Loucy (cell line): ENCODE measurements at regions not wholly inside any gene's neighbourhood (a gene's known extent, or its start where the extent isn't known, plus 50 kb on each side); places are given as distances from the start of the nearest gene placed in this dataset.

ENCODE experiments used
- H2AFZ ChIP-seq: fragments of 200-600 bp; sonication (generic); 2 replicates; pipeline ENCODE4 v1.6.0; 2016; ENCODE audit warnings: antibody characterized with exemption, mild to moderate bottlenecking, low read length, moderate library complexity
- H3F3A ChIP-seq: fragments of 200-600 bp; 2 replicates; pipeline ENCODE4 v1.6.0; 2016; ENCODE audit warnings: antibody characterized with exemption, low read depth, mild to moderate bottlenecking
- H3K27me3 ChIP-seq: fragments of 200-600 bp; sonication (generic); 2 replicates; pipeline ENCODE4 v1.6.1; 2014; ENCODE audit warnings: low read length, mild to moderate bottlenecking; ENCODE audit not compliant: insufficient read depth, poor library complexity, severe bottlenecking
- H3K36me3 ChIP-seq: fragments of 200-600 bp; sonication (generic); 2 replicates; pipeline ENCODE4 v1.6.1; 2016; ENCODE audit warnings: low read length; ENCODE audit not compliant: insufficient read depth
- H3K4me1 ChIP-seq: fragments of 200-600 bp; sonication (generic); 2 replicates; pipeline ENCODE4 v1.5.1; 2014; ENCODE audit warnings: low read length, mild to moderate bottlenecking; ENCODE audit not compliant: insufficient read depth, poor library complexity, severe bottlenecking
- H3K4me2 ChIP-seq: fragments of 200-600 bp; sonication (generic); 2 replicates; pipeline ENCODE4 v1.6.0; 2014; ENCODE audit warnings: antibody characterized with exemption, low read length, low read depth, mild to moderate bottlenecking; ENCODE audit not compliant: poor library complexity, severe bottlenecking
- H3K4me3 ChIP-seq: fragments of 200-600 bp; sonication (generic); 2 replicates; pipeline ENCODE4 v1.5.1; 2014; ENCODE audit warnings: low read length, mild to moderate bottlenecking, mixed read lengths; ENCODE audit not compliant: poor library complexity, severe bottlenecking
- H3K79me2 ChIP-seq: fragments of 200-600 bp; sonication (generic); 2 replicates; pipeline ENCODE4 v1.6.1; 2014; ENCODE audit warnings: low read length; ENCODE audit not compliant: insufficient read depth
- H3K9ac ChIP-seq: fragments of 200-600 bp; sonication (generic); 2 replicates; pipeline ENCODE4 v1.6.0; 2014; ENCODE audit warnings: mild to moderate bottlenecking, low read depth, low read length, moderate library complexity; ENCODE audit not compliant: poor library complexity, severe bottlenecking
- H3K9me2 ChIP-seq: fragments of 200-600 bp; sonication (generic); replicated peaks from 2 replicates; pipeline ENCODE4 v1.6.1; 2016; ENCODE audit warnings: low read depth, low read length, mixed read lengths
- H3K9me3 ChIP-seq: fragments of 200-600 bp; sonication (generic); 2 replicates; pipeline ENCODE4 v1.6.1; 2014; ENCODE audit warnings: mild to moderate bottlenecking, antibody characterized with exemption, low read length, low read depth; ENCODE audit not compliant: insufficient read depth
- H4K20me1 ChIP-seq: fragments of 200-600 bp; sonication (generic); 2 replicates; pipeline ENCODE4 v1.6.0; 2014; ENCODE audit warnings: antibody characterized with exemption, low read length, mild to moderate bottlenecking; ENCODE audit not compliant: insufficient read depth, poor library complexity, severe bottlenecking
- EZH2phosphoT487 ChIP-seq: fragments of 200-600 bp; IDR thresholded peaks from 2 replicates; pipeline ENCODE4 v1.6.1; 2018; ENCODE audit warnings: antibody characterized with exemption, mild to moderate bottlenecking, moderate library complexity, borderline replicate concordance
- TF ChIP-seq, protein P1 (sequence below): fragments of 200-600 bp; sonication (generic); conservative IDR thresholded peaks from 2 replicates; pipeline ENCODE4 v1.5.1; 2014; ENCODE audit warnings: mild to moderate bottlenecking, antibody characterized with exemption, low read length

DNA sequence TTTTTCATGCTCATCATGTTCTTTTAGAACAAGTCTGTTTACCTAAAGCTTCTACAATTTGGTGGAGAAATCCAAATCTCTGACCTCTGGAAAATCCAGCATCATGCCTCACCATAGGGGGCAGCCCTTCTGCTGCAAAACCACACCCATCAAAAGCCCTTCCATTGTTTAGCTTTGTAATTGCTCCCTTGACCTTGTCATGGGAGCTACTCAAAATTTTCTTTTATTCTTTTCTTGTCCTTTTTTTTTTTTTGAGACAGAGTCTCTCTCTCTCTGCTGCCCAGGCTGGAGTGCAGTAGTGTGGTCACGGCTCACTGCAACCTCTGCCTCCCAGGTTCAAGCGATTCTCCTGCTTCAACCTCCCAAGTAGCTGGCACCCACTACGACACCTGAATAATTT is 234.4 kb downstream of the NEBL start:
- H3K36me3 ChIP-seq: no peaks in the 10 kb centered on the region
- H3K9me3 ChIP-seq: no peaks in the 10 kb centered on the region
- no peak overlapping the region for H2AFZ ChIP-seq
- no peaks in the 10 kb centered on the region for H4K20me1 ChIP-seq
- H3F3A ChIP-seq: no peaks in the 10 kb centered on the region
- no peaks in the 10 kb centered on the region for H3K79me2 ChIP-seq
- no peaks in the 10 kb centered on the region for H3K9me2 ChIP-seq
- TF ChIP-seq, protein P1, sequence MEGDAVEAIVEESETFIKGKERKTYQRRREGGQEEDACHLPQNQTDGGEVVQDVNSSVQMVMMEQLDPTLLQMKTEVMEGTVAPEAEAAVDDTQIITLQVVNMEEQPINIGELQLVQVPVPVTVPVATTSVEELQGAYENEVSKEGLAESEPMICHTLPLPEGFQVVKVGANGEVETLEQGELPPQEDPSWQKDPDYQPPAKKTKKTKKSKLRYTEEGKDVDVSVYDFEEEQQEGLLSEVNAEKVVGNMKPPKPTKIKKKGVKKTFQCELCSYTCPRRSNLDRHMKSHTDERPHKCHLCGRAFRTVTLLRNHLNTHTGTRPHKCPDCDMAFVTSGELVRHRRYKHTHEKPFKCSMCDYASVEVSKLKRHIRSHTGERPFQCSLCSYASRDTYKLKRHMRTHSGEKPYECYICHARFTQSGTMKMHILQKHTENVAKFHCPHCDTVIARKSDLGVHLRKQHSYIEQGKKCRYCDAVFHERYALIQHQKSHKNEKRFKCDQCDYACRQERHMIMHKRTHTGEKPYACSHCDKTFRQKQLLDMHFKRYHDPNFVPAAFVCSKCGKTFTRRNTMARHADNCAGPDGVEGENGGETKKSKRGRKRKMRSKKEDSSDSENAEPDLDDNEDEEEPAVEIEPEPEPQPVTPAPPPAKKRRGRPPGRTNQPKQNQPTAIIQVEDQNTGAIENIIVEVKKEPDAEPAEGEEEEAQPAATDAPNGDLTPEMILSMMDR: no peak
- no peak for TF ChIP-seq EZH2phosphoT487
- H3K4me1 ChIP-seq: no peaks in the 10 kb centered on the region
- no peak overlapping the region for H3K9ac ChIP-seq
- H3K27me3 ChIP-seq: no peaks in the 10 kb centered on the region
- H3K4me2 ChIP-seq: no peak overlapping the region
- H3K4me3 ChIP-seq: no peak overlapping the region

DNA sequence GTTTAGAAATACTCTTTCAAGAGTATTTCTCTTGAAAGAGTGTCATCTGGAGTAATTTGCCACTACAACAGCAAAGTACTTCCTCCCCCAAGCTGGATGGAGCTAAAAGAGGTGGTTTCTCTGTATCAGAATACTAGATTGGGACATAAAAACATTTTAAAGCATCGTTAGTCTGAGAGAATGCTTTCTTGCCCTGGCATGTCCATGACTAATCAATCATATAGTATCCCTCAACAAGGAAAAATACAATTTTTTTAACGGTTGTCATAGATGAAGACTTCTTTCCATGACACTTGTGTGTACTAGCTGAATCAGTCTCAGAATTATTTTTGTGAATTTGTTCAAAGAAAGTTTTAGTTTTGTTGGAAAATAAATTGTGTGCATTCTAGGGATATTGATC is 237.9 kb downstream of the NEBL start:
- Histone ChIP-seq H3K9me2 (no peaks in the 10 kb centered on the region), H3K9me3 (no peaks in the 10 kb centered on the region), H3F3A (no peaks in the 10 kb centered on the region), H4K20me1 (no peaks in the 10 kb centered on the region), H2AFZ (no peak overlapping the region), H3K4me1 (no peaks in the 10 kb centered on the region), H3K27me3 (no peaks in the 10 kb centered on the region), H3K4me2 (no peak overlapping the region), H3K79me2 (no peaks in the 10 kb centered on the region), H3K4me3 (no peak overlapping the region), H3K36me3 (no peaks in the 10 kb centered on the region), H3K9ac (no peak overlapping the region)
- TF ChIP-seq, protein P1: no peak
- no peak for TF ChIP-seq EZH2phosphoT487

DNA sequence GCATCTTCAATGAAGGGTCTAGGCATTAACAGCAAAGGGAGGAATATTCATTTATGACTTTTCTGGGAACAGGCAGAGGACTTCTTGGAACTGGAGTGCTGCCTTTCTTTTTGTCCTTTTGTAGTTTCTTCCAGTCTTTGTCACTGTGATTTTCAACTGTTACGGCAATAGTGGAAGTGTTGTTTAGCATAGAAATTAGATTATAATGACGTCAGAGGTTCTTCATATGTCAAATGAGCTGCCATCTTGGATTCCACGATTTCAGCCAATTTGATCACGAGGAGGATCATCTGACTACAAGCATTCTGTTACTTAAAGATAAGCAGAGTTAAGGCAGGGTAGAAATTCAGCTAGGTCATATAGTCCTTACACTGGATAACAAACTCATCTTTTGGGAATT is 239.0 kb downstream of the NEBL start:
- Histone ChIP-seq H3K9me2 (no peaks in the 10 kb centered on the region), H4K20me1 (no peaks in the 10 kb centered on the region), H3K27me3 (no peaks in the 10 kb centered on the region), H3K79me2 (no peaks in the 10 kb centered on the region), H3K4me2 (no peak overlapping the region), H3K36me3 (no peaks in the 10 kb centered on the region), H3K4me3 (no peak overlapping the region), H3K9me3 (no peaks in the 10 kb centered on the region), H2AFZ (no peak overlapping the region), H3F3A (no peaks in the 10 kb centered on the region), H3K4me1 (no peaks in the 10 kb centered on the region), H3K9ac (no peak overlapping the region)
- TF ChIP-seq, protein P1: no peak
- TF ChIP-seq EZH2phosphoT487: no peak
